HEK293 (cell line): ENCODE measurements at regions not wholly inside any gene's neighbourhood (a gene's known extent, or its start where the extent isn't known, plus 50 kb on each side); places are given as distances from the start of the nearest gene placed in this dataset.

Source experiments
- CTCF ChIP-seq: fragments of 450-650 bp; formaldehyde crosslinking; IDR thresholded peaks from 2 replicates; pipeline ENCODE4 v1.5.1; 2016; ENCODE audit warnings: missing biosample characterization, missing genetic modification characterization
- MEIS1 ChIP-seq: sonication (generic); formaldehyde crosslinking; IDR thresholded peaks from 2 replicates; pipeline ENCODE4 v1.8.1; 2022; ENCODE audit warnings: missing genetic modification reagents, mild to moderate bottlenecking, borderline replicate concordance
- PBX3 ChIP-seq: sonication (generic); formaldehyde crosslinking; IDR thresholded peaks from 2 replicates; pipeline ENCODE4 v1.8.1; 2022; ENCODE audit warnings: mild to moderate bottlenecking, moderate library complexity, missing genetic modification reagents
- YY1 ChIP-seq: fragments of 450-650 bp; formaldehyde crosslinking; IDR thresholded peaks from 2 replicates; pipeline ENCODE4 v1.5.1; 2018; ENCODE audit warnings: missing biosample characterization, missing genetic modification characterization
- ZBTB44 ChIP-seq: fragments of 450-650 bp; IDR thresholded peaks from 2 replicates; pipeline ENCODE4 v1.5.1; 2018; ENCODE audit warnings: missing biosample characterization, mild to moderate bottlenecking, missing genetic modification characterization
- ZBTB49 ChIP-seq: fragments of 450-650 bp; formaldehyde crosslinking; IDR thresholded peaks from 2 replicates; pipeline ENCODE4 v1.5.1; 2016; ENCODE audit warnings: missing biosample characterization, missing genetic modification characterization, low read depth
- ZFP3 ChIP-seq: fragments of 450-650 bp; formaldehyde crosslinking; IDR thresholded peaks from 2 replicates; pipeline ENCODE4 v1.5.1; 2016; ENCODE audit warnings: low read depth, missing biosample characterization, missing genetic modification characterization
- ZNF138 ChIP-seq: fragments of 450-650 bp; formaldehyde crosslinking; IDR thresholded peaks from 2 replicates; pipeline ENCODE4 v1.5.1; 2016; ENCODE audit warnings: missing biosample characterization, missing genetic modification characterization, borderline replicate concordance
- ZNF221 ChIP-seq: fragments of 450-650 bp; formaldehyde crosslinking; IDR thresholded peaks from 2 replicates; pipeline ENCODE4 v1.5.1; 2017; ENCODE audit warnings: missing biosample characterization, missing genetic modification characterization, borderline replicate concordance
- ZNF24 ChIP-seq: fragments of 450-650 bp; formaldehyde crosslinking; IDR thresholded peaks from 2 replicates; pipeline ENCODE4 v1.5.1; 2016; ENCODE audit warnings: missing biosample characterization, missing genetic modification characterization
- ZNF280D ChIP-seq: fragments of 450-650 bp; formaldehyde crosslinking; IDR thresholded peaks from 2 replicates; pipeline ENCODE4 v1.5.1; 2016; ENCODE audit warnings: missing biosample characterization, missing genetic modification characterization
- ZNF423 ChIP-seq: fragments of 450-650 bp; formaldehyde crosslinking; IDR thresholded peaks from 2 replicates; pipeline ENCODE4 v1.5.1; 2016; ENCODE audit warnings: missing biosample characterization, missing genetic modification characterization
- ZNF510 ChIP-seq: fragments of 450-650 bp; formaldehyde crosslinking; IDR thresholded peaks from 2 replicates; pipeline ENCODE4 v1.5.1; 2018; ENCODE audit warnings: mild to moderate bottlenecking, missing genetic modification characterization, missing biosample characterization; ENCODE audit not compliant: insufficient replicate concordance

- TF ChIP-seq CTCF (tag by site-specific recombination), result no peak
- TF ChIP-seq YY1 (tag by site-specific recombination), result no peak
- TF ChIP-seq ZBTB49, result no peak
- TF ChIP-seq ZNF138, result no peak
- no peak for TF ChIP-seq ZFP3 (tag by site-specific recombination)
- TF ChIP-seq ZNF24 (tag by site-specific recombination), result no peak
- TF ChIP-seq MEIS1 (CRISPR knock-in tag), result no peak
- no peak for TF ChIP-seq ZNF221 (tag by site-specific recombination)
- no peak for TF ChIP-seq ZNF423 (tag by site-specific recombination)
- no peak for TF ChIP-seq ZNF280D (tag by site-specific recombination)
- no peak for TF ChIP-seq ZBTB44 (tag by site-specific recombination)
- TF ChIP-seq ZNF510 (tag by site-specific recombination), result no peak
- no peak for TF ChIP-seq PBX3
Observed at GRCh38 chr12:91978143-91978542, 167.5 kb downstream of the BTG1 start.
